Stimulated activated CD8-positive, alpha-beta memory T cell treated with anti-CD3 and anti-CD28 coated beads, Interleukin-2, amount 100 ng/mL, for 48 hours (primary cell): ENCODE measurements at regions not wholly inside any gene's neighbourhood (a gene's known extent, or its start where the extent isn't known, plus 50 kb on each side); places are given as distances from the start of the nearest gene placed in this dataset.
"Not testable (repeated sequence)": the region's sequence is repeated elsewhere in the genome, so short reads cannot be mapped to it uniquely, and the experiment has no call there.

Experiments used
- DNase-seq, 2 donors: peaks; one replicate each; pipeline ENCODE4 v3.0.0-alpha.2; 2020; ENCODE audit warnings: low read depth in 2 of 2

- not testable (repeated sequence) for DNase-seq
Measured at GRCh38 chr10:90119631-90120280, 418.4 kb downstream of the KIF20B start.

GRCh38 chr10:90125456-90126255 is 424.3 kb downstream of the KIF20B start:
- no peak for DNase-seq

- no peak for DNase-seq
Measured at GRCh38 chr10:90126256-90126595, 424.8 kb downstream of the KIF20B start.

- DNase-seq: no peak
Measured at GRCh38 chr10:90130321-90131086, 429.1 kb downstream of the KIF20B start.

- no peak for DNase-seq
Measured at GRCh38 chr10:90133606-90134005, 432.2 kb downstream of the KIF20B start.

- DNase-seq: no peak
Measured at GRCh38 chr10:90136731-90137316, 435.4 kb downstream of the KIF20B start.

GRCh38 chr10:90138844-90139243 is 437.5 kb downstream of the KIF20B start:
- no peak for DNase-seq

GRCh38 chr10:90141791-90142190 is 440.4 kb downstream of the KIF20B start:
- DNase-seq: no peak

GRCh38 chr10:90143937-90144336 is 442.5 kb downstream of the KIF20B start:
- no peak for DNase-seq

- no peak for DNase-seq
Measured at GRCh38 chr10:90148116-90148855, 446.9 kb downstream of the KIF20B start.

GRCh38 chr10:90149563-90149962 is 448.2 kb downstream of the KIF20B start:
- DNase-seq: no peak

- DNase-seq: no peak
Measured at GRCh38 chr10:90162271-90162853, 461.0 kb downstream of the KIF20B start.

- DNase-seq: no peak
Measured at GRCh38 chr10:90167174-90168064, 466.0 kb downstream of the KIF20B start.

- DNase-seq: no peak
Measured at GRCh38 chr10:90168244-90168643, 466.9 kb downstream of the KIF20B start.

GRCh38 chr10:90171014-90171722 is 469.8 kb downstream of the KIF20B start:
- no peak for DNase-seq

- DNase-seq: no peak
Measured at GRCh38 chr10:90174531-90174930, 473.1 kb downstream of the KIF20B start.

GRCh38 chr10:90175161-90175681 is 473.8 kb downstream of the KIF20B start:
- no peak for DNase-seq

- DNase-seq: no peak
Measured at GRCh38 chr10:90179696-90180407, 478.5 kb downstream of the KIF20B start.
